Right lobe of liver (tissue), 4 donors: ENCODE measurements at regions not wholly inside any gene's neighbourhood (a gene's known extent, or its start where the extent isn't known, plus 50 kb on each side); places are given as distances from the start of the nearest gene placed in this dataset.

Experiments used
- POLR2A ChIP-seq: fragments of 450-650 bp; IDR thresholded peaks from one replicate; pipeline ENCODE4 v1.6.1; 2017; ENCODE audit warnings: antibody characterized with exemption, mild to moderate bottlenecking
- TF ChIP-seq, protein P1 (sequence below), 4 donors: fragments of 200-600 bp in 3 of 4; fragments of 450-650 bp in 1 of 4; IDR thresholded peaks; one replicate each; pipeline versions ENCODE4 v1.5.1 to v1.8.0; 2016 to 2022; ENCODE audit warnings: antibody characterized with exemption in 4 of 4, mild to moderate bottlenecking in 2 of 4
- donor health status: DM: no; HTN: no; CAD: no.
- donor health status: DM: no; HTN: no; CAD: no.
- donor health status: DM: no; HTN: yes; CAD: no.

DNA sequence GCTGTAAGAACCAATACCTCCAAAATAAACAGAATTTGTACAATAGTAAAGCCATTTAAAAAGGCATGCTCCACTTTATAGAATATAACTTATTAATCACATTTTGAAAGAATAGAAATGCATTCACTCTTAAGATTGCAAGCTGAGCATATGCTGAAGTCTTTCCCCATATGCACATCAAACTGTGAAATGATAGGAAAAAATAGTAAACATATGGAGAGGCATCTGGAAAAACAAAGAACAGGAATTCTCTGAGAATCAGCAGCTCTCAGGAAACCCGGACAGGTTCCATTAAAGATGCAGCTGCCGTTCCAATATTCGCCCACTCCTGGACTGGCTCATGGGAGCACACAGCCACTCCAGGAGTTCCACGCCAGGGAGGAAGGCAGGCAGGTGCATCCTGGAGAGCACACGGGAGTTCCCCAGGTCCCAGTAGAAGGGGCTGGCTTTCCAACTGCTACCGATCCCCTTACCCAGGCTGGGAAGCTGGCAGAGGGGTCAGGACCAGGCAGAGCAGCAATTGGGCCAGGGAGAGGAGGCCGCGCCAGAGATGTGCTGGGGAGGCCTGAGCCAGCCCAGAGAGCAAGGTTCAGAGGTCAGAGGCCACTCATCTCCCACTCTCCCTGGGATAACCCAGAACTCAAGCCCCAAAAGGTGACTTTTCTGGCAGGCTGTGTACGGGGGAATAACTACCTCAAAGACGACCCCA lies 111.1 kb downstream of the DLL1 start:
- TF ChIP-seq, protein P1, sequence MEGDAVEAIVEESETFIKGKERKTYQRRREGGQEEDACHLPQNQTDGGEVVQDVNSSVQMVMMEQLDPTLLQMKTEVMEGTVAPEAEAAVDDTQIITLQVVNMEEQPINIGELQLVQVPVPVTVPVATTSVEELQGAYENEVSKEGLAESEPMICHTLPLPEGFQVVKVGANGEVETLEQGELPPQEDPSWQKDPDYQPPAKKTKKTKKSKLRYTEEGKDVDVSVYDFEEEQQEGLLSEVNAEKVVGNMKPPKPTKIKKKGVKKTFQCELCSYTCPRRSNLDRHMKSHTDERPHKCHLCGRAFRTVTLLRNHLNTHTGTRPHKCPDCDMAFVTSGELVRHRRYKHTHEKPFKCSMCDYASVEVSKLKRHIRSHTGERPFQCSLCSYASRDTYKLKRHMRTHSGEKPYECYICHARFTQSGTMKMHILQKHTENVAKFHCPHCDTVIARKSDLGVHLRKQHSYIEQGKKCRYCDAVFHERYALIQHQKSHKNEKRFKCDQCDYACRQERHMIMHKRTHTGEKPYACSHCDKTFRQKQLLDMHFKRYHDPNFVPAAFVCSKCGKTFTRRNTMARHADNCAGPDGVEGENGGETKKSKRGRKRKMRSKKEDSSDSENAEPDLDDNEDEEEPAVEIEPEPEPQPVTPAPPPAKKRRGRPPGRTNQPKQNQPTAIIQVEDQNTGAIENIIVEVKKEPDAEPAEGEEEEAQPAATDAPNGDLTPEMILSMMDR (IDR thresholded peaks at IDR 0.05), result no peak
- TF ChIP-seq POLR2A, result no peak
